CD4-positive, alpha-beta T cell treated with Interleukin-6 at 100 ng/mL for 8 hours (primary cell): ENCODE measurements at regions not wholly inside any gene's neighbourhood (a gene's known extent, or its start where the extent isn't known, plus 50 kb on each side); places are given as distances from the start of the nearest gene placed in this dataset.
"Not testable (repeated sequence)": the region's sequence is repeated elsewhere in the genome, so short reads cannot be mapped to it uniquely, and the experiment has no call there.

ENCODE experiments used
- DNase-seq: peaks from one replicate; pipeline ENCODE4 v3.0.0-alpha.2; 2020; ENCODE audit warnings: mixed read lengths, low spot score

DNA sequence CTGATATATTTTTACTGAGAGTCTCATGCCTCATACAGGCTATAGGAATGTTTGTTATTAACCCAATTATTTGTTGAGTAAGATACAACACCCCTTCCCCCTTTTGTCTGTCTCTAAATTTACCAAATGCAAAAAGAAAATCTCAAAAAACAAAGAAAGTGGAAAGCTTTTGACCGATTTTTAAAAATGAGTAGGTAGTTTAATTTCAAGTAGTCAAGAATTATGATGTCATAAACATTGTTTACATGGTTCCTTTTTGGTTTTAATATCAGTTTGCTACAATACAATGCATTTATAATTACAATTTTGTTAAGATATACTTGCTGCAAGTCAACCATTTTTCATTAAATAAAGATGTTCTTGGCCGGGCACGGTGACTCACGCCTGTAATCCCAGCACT, 84.7 kb upstream of the HMGA2 start:
- no peak for DNase-seq

DNA sequence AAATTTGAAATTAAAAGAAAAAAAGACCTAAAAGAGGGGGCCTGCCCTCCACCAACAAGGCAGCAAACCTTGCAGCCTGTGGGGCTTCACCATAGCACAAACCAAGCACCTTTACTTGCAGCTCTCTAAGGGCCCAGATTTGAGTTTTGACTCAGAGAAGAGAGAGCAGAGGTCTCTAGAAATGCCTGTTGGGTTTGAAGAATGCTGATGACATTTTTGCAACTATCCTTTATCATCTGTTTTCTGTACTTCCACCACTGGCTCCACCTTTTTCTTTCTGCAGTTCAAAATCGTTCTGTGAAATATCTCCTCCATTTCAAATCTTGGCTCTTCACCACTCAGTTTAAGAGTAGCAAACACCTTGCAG, 83.8 kb upstream of the HMGA2 start:
- no peak for DNase-seq

DNA sequence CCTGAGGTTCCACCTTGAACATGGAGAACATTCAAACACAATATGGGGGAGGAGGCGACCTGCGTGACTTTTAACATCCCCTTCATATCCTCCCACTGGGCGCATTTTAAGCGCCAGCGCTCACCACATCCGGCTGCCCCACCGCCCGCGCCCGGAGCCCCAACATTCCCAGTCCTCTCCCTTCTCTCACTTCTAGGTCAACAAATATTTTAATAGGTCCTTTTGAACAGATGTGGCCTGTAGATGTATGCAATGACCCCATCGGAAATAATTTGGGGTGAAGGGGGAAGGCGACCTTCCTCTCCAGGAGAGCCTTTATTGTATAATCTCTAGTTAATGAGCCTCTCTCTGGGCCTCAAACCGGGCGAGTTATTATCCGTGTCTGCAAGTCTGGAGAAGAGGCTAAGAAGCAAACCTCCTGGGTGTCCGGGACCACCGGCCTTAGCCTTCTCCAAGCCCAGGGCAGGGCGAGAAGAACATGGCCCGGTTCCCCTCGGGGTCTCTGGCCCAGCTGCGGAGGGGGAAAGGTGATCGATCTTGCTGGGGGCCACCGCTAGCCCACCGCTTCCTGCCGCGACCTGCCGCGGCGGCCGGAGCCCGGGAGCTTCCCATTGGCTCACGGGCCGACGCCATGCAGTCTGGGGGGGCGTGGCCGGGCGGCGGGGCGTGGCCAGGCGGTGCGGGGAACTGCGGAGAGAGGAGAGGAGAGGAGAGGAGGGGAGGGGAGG, 83.2 kb upstream of the HMGA2 start:
- peak; percentile 56 for DNase-seq

DNA sequence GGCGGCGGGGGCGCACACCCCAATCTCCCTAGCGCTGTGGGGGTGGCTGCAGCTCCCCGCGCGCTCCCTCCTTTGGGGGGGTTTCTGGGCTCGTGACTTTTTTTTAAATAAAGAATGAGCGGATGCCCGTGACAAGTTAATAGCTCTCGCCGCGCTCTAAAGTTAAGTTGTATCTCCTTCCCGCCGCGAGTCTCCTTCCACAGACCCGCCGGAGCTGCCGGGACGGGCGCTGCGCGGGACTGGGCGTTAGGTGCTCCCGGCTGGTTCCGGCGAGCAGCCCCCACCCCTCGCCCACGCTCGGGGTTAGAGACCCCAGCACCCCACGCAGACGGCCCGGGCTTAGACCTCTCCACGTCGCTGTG, 82.6 kb upstream of the HMGA2 start:
- DNase-seq: peak; percentile 3

DNA sequence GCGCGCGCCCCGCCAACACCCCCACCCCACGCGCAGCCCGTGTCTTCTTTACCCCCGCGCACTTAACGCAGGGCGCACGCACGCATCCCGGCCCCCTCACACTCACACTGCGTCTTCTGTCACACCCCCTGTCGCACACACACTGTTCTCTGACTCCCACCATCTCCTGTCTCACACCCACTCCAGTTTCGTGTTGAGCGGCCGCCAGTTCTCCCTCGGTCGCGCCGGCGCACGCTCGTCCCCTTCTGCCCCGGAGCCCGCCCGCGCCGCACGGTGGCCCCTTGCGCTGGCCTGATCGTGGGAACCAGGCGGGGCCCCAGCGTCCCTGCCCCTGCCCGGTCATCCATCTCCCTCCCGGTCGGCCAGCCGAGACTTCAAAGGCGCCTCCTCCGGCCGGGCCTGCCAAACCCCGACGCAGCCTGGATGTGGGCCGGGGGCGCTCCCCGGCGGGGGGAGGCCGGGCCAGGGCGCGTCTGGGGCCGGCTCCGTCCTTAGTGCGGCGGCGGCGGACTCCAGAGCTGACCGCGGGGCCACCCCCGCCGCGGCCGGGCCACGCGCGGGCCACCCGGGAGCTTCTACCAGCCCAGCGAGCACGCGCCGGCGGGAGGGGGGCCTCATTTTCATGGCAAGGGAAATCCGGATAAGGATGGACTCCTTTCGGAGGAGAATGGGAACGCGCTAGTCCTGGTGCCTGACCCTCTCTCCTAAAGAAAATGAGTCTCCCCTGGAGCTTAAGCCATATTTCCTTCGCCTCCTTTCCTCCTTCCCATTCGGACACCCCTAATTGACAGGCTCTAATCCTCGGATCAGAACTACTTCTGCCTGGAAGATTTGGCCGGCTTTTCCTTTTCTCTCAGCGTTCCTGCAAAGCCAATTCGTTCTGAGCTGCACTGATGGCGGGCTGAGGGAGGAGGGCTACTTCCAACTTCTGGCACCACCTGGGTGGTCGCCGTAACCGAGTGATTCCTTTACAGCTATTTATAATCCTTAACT, 82.0 kb upstream of the HMGA2 start:
- DNase-seq: no peak

DNA sequence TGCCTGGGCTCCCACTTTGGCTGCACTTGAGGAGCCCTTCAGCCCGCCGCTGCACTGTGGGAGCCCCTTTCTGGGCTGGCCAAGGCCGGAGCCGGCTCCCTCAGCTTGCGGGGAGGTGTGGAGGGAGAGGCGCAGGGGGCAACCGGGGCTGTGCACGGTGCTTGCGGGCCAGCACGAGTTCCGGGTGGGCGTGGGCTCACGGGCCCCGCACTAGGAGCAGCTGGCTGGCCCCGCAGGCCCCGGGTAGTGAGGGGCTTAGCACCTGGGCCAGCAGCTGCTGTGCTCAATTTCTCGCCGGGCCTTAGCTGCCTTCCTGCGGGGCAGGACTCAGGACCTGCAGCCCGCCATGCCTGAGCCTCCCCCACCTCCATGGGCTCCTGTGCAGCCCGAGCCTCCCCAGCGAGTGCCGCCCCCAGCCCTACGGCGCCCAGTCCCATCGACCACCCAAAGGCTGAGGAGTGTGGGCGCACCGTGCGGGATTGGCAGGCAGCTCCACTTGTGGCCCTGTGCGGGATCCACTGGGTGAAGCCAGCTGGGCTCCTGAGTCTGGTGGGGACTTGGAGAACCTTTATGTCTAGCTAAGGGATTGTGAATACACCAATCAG, 79.9 kb upstream of the HMGA2 start:
- DNase-seq: not testable (repeated sequence)

DNA sequence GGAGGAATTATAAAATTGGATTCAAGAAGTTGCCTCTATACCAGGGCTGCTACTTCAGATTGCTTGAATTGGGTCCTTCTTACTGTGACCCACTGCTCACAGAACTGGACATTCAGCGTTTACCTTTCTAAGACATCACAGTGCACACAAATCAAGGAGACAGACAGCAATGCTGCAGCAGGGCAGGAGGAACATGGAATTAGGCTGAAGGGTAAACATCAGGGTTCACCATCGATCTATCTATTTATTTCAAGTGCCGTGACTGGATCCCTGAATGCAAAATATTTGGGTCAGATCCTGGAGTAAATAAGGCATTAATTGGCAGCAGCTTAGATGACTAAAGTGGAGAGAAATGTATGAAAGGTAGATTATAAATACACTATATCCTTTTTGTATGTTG, 76.9 kb upstream of the HMGA2 start:
- DNase-seq: no peak

DNA sequence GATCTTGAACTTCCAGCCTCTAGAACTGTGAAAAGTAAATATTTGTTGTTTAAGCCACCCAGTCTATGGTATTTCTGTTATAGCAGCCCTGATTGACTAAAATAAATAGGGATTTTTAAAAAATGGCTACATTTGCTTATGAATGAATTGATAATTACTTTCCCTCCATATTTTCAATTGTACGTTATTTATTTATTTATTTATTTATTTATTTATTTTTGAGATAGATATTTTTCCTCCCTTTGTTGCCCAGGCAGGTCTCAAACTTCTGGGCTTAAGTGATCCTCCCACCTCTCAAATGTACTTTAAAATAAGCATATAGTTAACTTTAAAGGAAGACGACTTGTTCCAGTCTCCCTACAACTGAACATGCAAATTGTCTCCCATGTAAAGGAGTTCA, 76.0 kb upstream of the HMGA2 start:
- no peak for DNase-seq

DNA sequence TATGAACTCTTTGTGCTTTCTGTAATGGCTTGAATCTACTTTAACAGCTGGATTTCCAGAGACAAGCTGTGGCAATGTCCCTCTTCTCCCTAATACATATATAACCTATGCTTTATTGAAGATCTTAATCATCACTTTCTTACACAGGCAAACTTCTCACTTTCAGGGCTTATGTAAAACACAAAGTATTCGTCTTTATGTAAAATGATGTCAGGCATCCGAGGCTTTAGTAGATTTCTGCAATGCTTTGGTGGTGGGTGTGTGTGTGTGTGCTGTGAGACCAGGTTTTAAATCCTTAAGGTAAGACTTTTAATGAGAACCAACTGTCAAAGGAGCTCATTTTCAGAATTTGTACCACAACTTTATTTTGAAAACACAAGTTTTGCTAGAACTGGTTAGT, 70.0 kb upstream of the HMGA2 start:
- no peak for DNase-seq

DNA sequence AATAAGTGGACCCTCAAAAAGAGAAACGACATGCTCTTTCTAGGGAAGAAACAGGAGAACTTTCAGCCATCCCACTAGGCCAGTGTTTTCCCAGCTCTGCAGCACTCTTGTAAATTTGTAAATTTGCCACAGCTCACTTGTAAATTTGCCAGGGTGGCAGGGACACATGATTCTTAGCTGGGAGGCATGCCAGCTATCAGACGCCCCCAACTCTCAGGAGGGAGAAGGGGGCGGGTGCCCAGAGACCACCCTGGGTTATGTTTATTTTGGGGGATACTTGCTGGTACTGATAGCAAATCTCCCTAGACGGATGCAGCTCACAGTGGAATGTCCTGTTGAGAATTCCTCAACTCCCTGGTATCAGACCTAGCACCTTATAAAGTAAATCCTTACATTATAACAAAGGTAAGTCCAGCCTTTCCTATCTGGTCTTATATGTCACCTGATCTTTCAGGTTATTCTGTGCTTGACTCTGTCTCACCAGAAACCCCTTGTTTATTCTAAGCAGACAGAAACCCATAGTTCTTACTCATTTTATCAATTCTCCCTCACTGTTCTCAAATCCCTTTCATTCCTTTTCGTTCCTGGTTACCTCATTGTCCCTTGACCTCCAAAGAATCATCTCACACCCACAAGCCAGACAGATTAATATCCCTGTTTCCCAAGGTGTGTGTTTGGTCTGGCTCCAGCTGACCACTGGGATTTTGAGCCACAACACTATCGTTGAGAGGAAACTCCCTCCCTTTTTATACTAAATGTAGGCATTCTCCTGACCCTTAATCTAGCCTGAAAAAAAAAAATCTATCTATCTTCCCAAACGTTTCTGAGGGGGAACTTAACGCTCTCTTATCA, 69.3 kb upstream of the HMGA2 start:
- DNase-seq: no peak

DNA sequence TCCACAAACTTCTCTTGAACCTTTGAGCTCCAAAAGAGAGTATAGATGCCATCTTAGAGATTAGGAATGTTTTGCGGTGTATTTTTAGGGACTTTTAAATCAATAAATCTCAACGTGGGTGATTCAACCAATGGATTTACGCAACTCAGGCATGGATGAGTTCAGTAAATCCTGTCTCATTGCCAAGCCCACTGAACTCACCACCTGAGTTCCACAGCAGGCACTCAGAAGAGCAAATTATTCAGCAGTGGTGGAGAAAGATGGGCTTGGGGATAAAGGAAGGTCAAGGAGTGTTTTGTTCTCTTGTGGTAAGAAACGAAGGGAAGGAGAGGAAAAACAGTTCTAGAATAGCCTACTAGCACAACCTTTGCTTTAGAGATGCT, 68.7 kb upstream of the HMGA2 start:
- DNase-seq: no peak

DNA sequence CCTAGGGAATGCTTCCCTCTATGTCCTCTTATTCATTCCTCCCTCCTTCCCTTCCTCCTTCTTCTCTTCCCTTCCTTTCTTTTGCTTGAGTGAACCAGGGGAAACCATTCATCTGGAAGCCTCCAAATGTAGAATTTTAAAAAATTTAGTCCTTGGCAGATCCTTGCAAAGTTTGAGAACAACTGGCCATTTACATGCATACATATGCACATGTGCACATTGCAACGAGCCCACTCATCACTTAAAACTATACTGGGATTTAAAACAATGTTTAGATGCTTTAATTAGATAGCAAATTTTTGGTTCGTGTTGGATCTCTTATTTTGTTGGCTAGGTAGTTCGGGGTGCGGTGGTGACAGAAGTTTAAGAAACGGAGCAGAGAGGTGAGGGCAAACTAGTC, 68.0 kb upstream of the HMGA2 start:
- DNase-seq: no peak

DNA sequence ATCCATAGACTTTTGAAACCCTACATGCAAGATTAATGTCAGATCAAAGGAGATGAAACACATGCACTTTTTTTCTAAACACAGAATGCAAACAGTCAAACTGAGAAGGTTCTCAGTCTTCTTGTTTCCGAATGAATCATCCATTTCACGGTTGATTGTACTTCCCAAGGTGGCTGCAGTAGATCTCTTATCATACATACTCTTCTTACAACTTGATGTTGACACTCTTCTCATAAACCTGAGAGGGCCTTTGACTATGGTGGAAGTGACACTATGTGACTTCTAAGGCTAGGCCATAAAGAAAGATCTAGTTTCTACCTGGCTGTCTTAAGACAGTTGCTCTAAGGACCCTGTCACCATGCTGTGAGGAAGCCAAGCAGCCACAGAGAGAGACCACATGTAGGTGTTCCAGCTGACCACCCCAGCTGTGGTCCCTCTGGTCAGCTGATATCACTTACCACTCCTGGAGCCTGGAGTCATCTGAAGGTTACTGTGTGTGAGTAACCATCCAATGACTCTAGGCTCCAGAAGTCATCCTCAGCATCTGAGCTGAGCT, 67.2 kb upstream of the HMGA2 start:
- no peak for DNase-seq

DNA sequence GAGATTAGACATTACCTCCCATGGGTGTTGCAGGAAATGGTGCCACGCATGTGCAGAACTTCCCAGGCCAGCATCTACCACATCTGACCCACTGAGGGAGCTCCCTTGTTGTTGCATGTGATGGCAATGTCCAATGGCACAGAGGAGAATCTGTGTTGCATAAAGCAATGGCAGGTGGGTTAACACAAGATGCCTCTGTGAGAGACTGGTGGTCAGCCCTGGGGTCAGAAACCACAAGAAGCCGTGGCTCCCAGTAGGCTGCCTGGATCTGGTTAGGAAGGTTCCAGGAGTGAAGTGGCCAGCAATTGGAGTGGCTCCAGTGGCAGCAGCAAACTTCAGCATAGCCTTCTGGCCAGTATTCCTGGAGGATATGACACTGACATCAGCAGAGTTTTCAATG, 65.9 kb upstream of the HMGA2 start:
- no peak for DNase-seq

DNA sequence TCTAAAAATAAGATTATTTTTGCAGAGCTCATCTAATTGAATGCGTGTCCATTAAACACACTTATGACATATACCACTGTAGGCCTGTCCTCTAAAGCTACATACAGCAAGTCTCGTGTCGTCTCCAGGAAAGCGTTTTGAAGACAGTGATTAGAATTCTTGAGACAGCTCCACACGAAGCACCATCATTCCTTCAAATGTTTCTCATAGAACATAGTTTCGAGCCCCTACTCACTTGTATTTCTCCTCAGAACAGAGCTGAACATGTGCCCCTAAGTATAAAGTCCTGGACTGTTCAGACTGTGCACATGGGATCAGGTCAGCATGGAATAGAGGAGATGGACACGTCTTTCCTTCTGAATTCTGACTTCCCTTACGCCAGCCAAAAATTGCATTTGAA, 64.5 kb upstream of the HMGA2 start:
- DNase-seq: no peak

DNA sequence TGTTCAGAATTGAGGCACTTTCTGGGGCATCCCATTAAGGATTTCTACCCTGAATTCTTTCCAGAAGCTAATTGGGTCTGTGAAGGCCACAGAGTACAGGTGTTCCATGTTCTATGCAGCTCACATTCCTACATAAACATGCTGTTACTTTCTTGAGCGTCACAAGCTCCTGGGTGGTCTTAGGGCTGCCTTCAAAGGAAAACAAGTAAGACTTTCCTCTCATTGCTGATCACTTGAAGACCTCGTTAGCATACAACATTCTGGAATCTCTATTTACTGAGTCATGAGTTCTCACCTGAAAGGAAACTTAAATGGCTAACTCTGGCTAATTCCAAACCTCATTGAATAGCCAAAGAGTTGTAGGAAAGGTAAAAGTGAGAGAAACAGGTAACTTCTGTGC, 63.0 kb upstream of the HMGA2 start:
- DNase-seq: no peak

DNA sequence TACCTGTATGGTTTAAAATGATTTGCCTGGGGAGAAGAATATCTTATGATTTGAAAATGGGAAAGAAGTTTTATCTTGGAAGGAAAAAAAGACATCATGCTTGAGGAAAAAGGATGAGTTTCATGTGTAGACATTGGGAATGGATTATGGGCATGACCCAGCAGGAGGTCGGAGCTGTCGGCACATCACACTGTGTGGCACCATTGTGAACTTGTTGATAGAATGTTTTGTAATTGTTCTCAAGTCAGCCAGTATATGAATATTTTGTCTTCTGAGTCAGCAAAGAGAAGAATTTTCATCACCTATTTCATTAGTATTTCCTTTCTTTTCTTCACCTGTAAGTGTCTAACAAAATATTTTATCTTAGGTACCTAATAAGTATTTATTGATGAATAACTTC, 60.0 kb upstream of the HMGA2 start:
- DNase-seq: no peak

DNA sequence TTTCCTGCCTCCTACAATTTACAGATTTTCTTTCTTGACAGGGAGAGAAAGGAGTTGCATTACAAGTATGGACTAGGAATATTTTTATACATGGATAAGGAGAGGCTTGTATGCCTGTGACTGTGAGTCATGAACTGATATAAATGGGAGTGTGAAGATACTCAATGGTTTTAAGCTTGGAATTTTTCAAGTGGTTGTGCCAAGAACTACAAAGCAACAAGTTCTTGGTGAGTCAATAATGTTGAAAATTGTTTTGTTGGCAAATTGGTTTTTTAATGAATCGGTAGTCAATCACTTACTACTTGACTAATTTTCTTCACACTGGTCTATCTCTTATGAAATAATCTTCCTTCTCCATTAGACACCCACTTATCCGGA, 58.9 kb upstream of the HMGA2 start:
- no peak for DNase-seq

DNA sequence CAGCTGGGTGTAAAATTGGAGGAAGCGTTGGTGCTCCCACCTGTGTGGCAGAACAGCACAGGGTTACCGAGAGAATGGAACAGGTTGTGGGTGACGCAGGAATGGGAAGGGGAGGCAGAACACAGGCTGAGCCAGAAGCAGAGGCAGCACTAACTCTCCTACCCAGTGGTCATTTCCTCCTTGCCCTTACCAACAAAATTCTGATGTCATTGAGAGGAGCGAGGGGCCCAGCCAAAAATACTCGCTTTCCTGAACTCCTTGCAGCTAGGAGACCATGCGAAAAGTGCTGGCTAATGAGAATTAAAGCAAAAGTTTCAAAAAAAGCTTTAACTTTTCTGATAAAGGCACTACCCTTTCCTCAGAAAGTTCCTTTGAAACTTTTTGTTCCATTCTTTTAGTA, 54.4 kb upstream of the HMGA2 start:
- no peak for DNase-seq
